PC-3 (cell line): ENCODE measurements at regions not wholly inside any gene's neighbourhood (a gene's known extent, or its start where the extent isn't known, plus 50 kb on each side); places are given as distances from the start of the nearest gene placed in this dataset.

ENCODE experiments used
- ATAC-seq: fragments of 200-7000 bp; cut with Tn5 transposase; 2 replicates; pipeline ENCODE4 v1.9.1; 2020; ENCODE audit warnings: mild to moderate bottlenecking, moderate library complexity
- BruUV-seq: library from RNA; stranded (reverse); fragments of 400-500 nt; replicated peaks from 2 replicates; lab custom pipeline; 2021; lab: Mats Ljungman, UMichigan
- CTCF ChIA-PET: fragments of 300-600 bp; sonication (Branson Sonifier 250); formaldehyde crosslinking; loops from one replicate; lab custom pipeline; 2022; ENCODE audit warnings: antibody characterized with exemption; lab: Charles Lee
- POLR2A ChIA-PET: fragments of 300-600 bp; sonication (Branson Sonifier 250); formaldehyde crosslinking; loops from one replicate; lab custom pipeline; 2022; ENCODE audit warnings: antibody characterized with exemption; ENCODE audit not compliant: unreplicated experiment; lab: Charles Lee
- DNase-seq: peaks from one replicate; pipeline ENCODE4 v3.0.0-alpha.2; 2015
- H2AFZ ChIP-seq: fragments of 300-600 bp; sonication (generic); 2 replicates; pipeline ENCODE4 v1.6.0; 2016; ENCODE audit warnings: antibody characterized with exemption, low read length
- H3F3A ChIP-seq: fragments of 300-600 bp; sonication (generic); one replicate; pipeline ENCODE4 v1.6.0; 2017; ENCODE audit warnings: antibody characterized with exemption, low read length, control low read depth, mild to moderate bottlenecking; ENCODE audit not compliant: unreplicated experiment
- H3K27ac ChIP-seq: fragments of 300-600 bp; sonication (generic); 2 replicates; pipeline ENCODE4 v1.5.1; 2016; ENCODE audit warnings: mild to moderate bottlenecking, low read length
- H3K27me3 ChIP-seq: fragments of 300-600 bp; sonication (generic); 2 replicates; pipeline ENCODE4 v1.6.1; 2016; ENCODE audit warnings: low read length, mixed read lengths
- H3K36me3 ChIP-seq: fragments of 300-600 bp; sonication (generic); 2 replicates; pipeline ENCODE4 v1.6.1; 2016; ENCODE audit warnings: low read depth, mixed run types, low read length, mixed read lengths
- H3K4me1 ChIP-seq: fragments of 300-600 bp; sonication (generic); 2 replicates; pipeline ENCODE4 v1.5.1; 2016; ENCODE audit warnings: low read length; ENCODE audit not compliant: insufficient read depth
- H3K4me2 ChIP-seq: fragments of 300-600 bp; sonication (generic); 2 replicates; pipeline ENCODE4 v1.6.0; 2016; ENCODE audit warnings: low read length
- H3K4me3 ChIP-seq: fragments of 300-600 bp; sonication (generic); 2 replicates; pipeline ENCODE4 v1.5.1; 2016; ENCODE audit warnings: mild to moderate bottlenecking, low read length, mixed read lengths
- H3K79me2 ChIP-seq: fragments of 300-600 bp; sonication (generic); 2 replicates; pipeline ENCODE4 v1.6.1; 2017; ENCODE audit warnings: low read length, mixed read lengths
- H3K9ac ChIP-seq: fragments of 300-600 bp; sonication (generic); 2 replicates; pipeline ENCODE4 v1.6.0; 2016; ENCODE audit warnings: mild to moderate bottlenecking, low read length
- H3K9me2 ChIP-seq: fragments of 300-600 bp; sonication (generic); replicated peaks from 2 replicates; pipeline ENCODE4 v1.6.1; 2016; ENCODE audit warnings: mixed run types, low read length, mixed read lengths
- H3K9me3 ChIP-seq: fragments of 300-600 bp; sonication (generic); 2 replicates; pipeline ENCODE4 v1.6.1; 2016; ENCODE audit warnings: low read length, mixed read lengths
- H4K20me1 ChIP-seq: fragments of 300-600 bp; sonication (generic); 2 replicates; pipeline ENCODE4 v1.6.1; 2016; ENCODE audit warnings: low read length, mixed read lengths
- CTCF ChIP-seq: fragments of 300-600 bp; sonication (generic); conservative IDR thresholded peaks from 2 replicates; pipeline ENCODE4 v1.5.1; 2017; ENCODE audit warnings: antibody characterized with exemption, low read depth, mild to moderate bottlenecking, low read length
- EZH2 ChIP-seq: fragments of 300-600 bp; sonication (generic); IDR thresholded peaks from one replicate; pipeline ENCODE4 v1.6.1; 2017; ENCODE audit warnings: antibody characterized with exemption, mild to moderate bottlenecking, low read length; ENCODE audit not compliant: unreplicated experiment
- EZH2phosphoT487 ChIP-seq: fragments of 300-600 bp; sonication (generic); IDR thresholded peaks from 2 replicates; pipeline ENCODE4 v1.6.1; 2018; ENCODE audit warnings: mild to moderate bottlenecking, antibody characterized with exemption, low read length, borderline replicate concordance
- intact Hi-C: fragments of 100-400 bp; cut with micrococcal nuclease; formaldehyde crosslinking; loops from 2 replicates; pipeline ENCODE4 v1.9.0; 2023

DNA sequence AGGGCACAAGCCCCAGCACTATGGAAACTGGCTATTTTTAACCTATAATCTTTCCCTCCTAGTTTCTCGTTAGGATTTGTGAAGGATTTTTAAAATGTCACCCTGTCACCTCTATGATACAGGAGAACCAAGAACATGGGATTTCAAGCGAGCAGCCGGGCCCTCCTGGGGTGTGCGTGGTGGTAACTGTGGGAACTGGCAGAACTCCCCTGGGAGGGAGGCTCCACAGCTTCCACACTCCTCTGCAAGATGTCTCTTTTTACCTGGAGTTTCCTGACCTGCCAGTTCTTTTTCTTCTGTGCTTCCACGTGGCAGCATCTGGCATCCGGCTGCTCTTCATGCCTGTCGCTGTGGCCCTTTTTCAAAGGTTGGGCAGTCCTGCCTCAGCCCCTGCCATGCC, 386.3 kb upstream of the MYT1L start:
- no TSS peak for BruUV-seq
- no peak overlapping the region for H3K4me3 ChIP-seq
- no peak for ATAC-seq
- no peaks in the 10 kb centered on the region for H4K20me1 ChIP-seq
- H3K27ac ChIP-seq, result no peak overlapping the region
- H3K9ac ChIP-seq, result no peak overlapping the region
- CTCF ChIA-PET, result no interaction called here
- no peak overlapping the region for H3K4me2 ChIP-seq
- H3F3A ChIP-seq, result no peaks in the 10 kb centered on the region
- no peaks in the 10 kb centered on the region for H3K36me3 ChIP-seq
- H3K9me2 ChIP-seq, result no peaks in the 10 kb centered on the region
- peaks cover 41% of the 10 kb centered on the region for H3K27me3 ChIP-seq
- POLR2A ChIA-PET, result no interaction called here
- intact Hi-C loops, result no loop called here
- TF ChIP-seq CTCF (no peak), EZH2 (no peak), EZH2phosphoT487 (no peak)
- H3K79me2 ChIP-seq, result no peaks in the 10 kb centered on the region
- no peak for DNase-seq
- H3K4me1 ChIP-seq, result no peaks in the 10 kb centered on the region
- H3K9me3 ChIP-seq, result no peaks in the 10 kb centered on the region
- H2AFZ ChIP-seq, result no peak overlapping the region

- Histone ChIP-seq H3K36me3 (no peaks in the 10 kb centered on the region), H3K4me3 (no peak overlapping the region), H3K4me2 (no peak overlapping the region), H4K20me1 (no peaks in the 10 kb centered on the region), H3K9me3 (no peaks in the 10 kb centered on the region), H3F3A (no peaks in the 10 kb centered on the region), H3K9ac (no peak overlapping the region), H2AFZ (no peak overlapping the region), H3K79me2 (no peaks in the 10 kb centered on the region), H3K9me2 (no peaks in the 10 kb centered on the region), H3K4me1 (no peaks in the 10 kb centered on the region), H3K27ac (no peak overlapping the region), H3K27me3 (peaks cover 48% of the 10 kb centered on the region)
- DNase-seq (no peak), ATAC-seq (no peak)
- ChIA-PET CTCF (no interaction called here), POLR2A (no interaction called here)
- TF ChIP-seq EZH2phosphoT487 (no peak), EZH2 (no peak), CTCF (no peak)
- BruUV-seq, result no TSS peak
- intact Hi-C loops, result no loop called here
These were observed 385.7 kb upstream of the MYT1L start for GRCh38 chr2:2716771-2717170.

- DNase-seq, result no peak
These were observed 384.2 kb upstream of the MYT1L start for GRCh38 chr2:2715036-2715818.

More at GRCh38 chr2:2715036-2715818, 384.2 kb upstream of the MYT1L start:
- H3K4me3 ChIP-seq, result no peak overlapping the region
- no peaks in the 10 kb centered on the region for H3K4me1 ChIP-seq
- no peak overlapping the region for H2AFZ ChIP-seq
- H4K20me1 ChIP-seq, result no peaks in the 10 kb centered on the region
- H3F3A ChIP-seq, result no peaks in the 10 kb centered on the region
- CTCF ChIA-PET, result no interaction called here
- POLR2A ChIA-PET, result no interaction called here
- BruUV-seq, result no TSS peak
- ATAC-seq, result no peak
- H3K9me3 ChIP-seq, result no peaks in the 10 kb centered on the region
- no peaks in the 10 kb centered on the region for H3K79me2 ChIP-seq
- H3K27ac ChIP-seq, result no peak overlapping the region
- no peak for TF ChIP-seq CTCF
- no peak for TF ChIP-seq EZH2phosphoT487
- no peak for TF ChIP-seq EZH2
- peaks cover 60% of the 10 kb centered on the region for H3K27me3 ChIP-seq
- no peaks in the 10 kb centered on the region for H3K9me2 ChIP-seq
- no peak overlapping the region for H3K4me2 ChIP-seq
- intact Hi-C loops, result no loop called here
- no peak overlapping the region for H3K9ac ChIP-seq
- no peaks in the 10 kb centered on the region for H3K36me3 ChIP-seq
